Loucy (cell line): ENCODE measurements at regions not wholly inside any gene's neighbourhood (a gene's known extent, or its start where the extent isn't known, plus 50 kb on each side); places are given as distances from the start of the nearest gene placed in this dataset.

Experiments
- H2AFZ ChIP-seq: fragments of 200-600 bp; sonication (generic); 2 replicates; pipeline ENCODE4 v1.6.0; 2016; ENCODE audit warnings: antibody characterized with exemption, mild to moderate bottlenecking, low read length, moderate library complexity
- H3F3A ChIP-seq: fragments of 200-600 bp; 2 replicates; pipeline ENCODE4 v1.6.0; 2016; ENCODE audit warnings: antibody characterized with exemption, low read depth, mild to moderate bottlenecking
- H3K27me3 ChIP-seq: fragments of 200-600 bp; sonication (generic); 2 replicates; pipeline ENCODE4 v1.6.1; 2014; ENCODE audit warnings: low read length, mild to moderate bottlenecking; ENCODE audit not compliant: insufficient read depth, poor library complexity, severe bottlenecking
- H3K36me3 ChIP-seq: fragments of 200-600 bp; sonication (generic); 2 replicates; pipeline ENCODE4 v1.6.1; 2016; ENCODE audit warnings: low read length; ENCODE audit not compliant: insufficient read depth
- H3K4me1 ChIP-seq: fragments of 200-600 bp; sonication (generic); 2 replicates; pipeline ENCODE4 v1.5.1; 2014; ENCODE audit warnings: low read length, mild to moderate bottlenecking; ENCODE audit not compliant: insufficient read depth, poor library complexity, severe bottlenecking
- H3K4me2 ChIP-seq: fragments of 200-600 bp; sonication (generic); 2 replicates; pipeline ENCODE4 v1.6.0; 2014; ENCODE audit warnings: antibody characterized with exemption, low read length, low read depth, mild to moderate bottlenecking; ENCODE audit not compliant: poor library complexity, severe bottlenecking
- H3K4me3 ChIP-seq: fragments of 200-600 bp; sonication (generic); 2 replicates; pipeline ENCODE4 v1.5.1; 2014; ENCODE audit warnings: low read length, mild to moderate bottlenecking, mixed read lengths; ENCODE audit not compliant: poor library complexity, severe bottlenecking
- H3K79me2 ChIP-seq: fragments of 200-600 bp; sonication (generic); 2 replicates; pipeline ENCODE4 v1.6.1; 2014; ENCODE audit warnings: low read length; ENCODE audit not compliant: insufficient read depth
- H3K9ac ChIP-seq: fragments of 200-600 bp; sonication (generic); 2 replicates; pipeline ENCODE4 v1.6.0; 2014; ENCODE audit warnings: mild to moderate bottlenecking, low read depth, low read length, moderate library complexity; ENCODE audit not compliant: poor library complexity, severe bottlenecking
- H3K9me2 ChIP-seq: fragments of 200-600 bp; sonication (generic); replicated peaks from 2 replicates; pipeline ENCODE4 v1.6.1; 2016; ENCODE audit warnings: low read depth, low read length, mixed read lengths
- H3K9me3 ChIP-seq: fragments of 200-600 bp; sonication (generic); 2 replicates; pipeline ENCODE4 v1.6.1; 2014; ENCODE audit warnings: mild to moderate bottlenecking, antibody characterized with exemption, low read length, low read depth; ENCODE audit not compliant: insufficient read depth
- H4K20me1 ChIP-seq: fragments of 200-600 bp; sonication (generic); 2 replicates; pipeline ENCODE4 v1.6.0; 2014; ENCODE audit warnings: antibody characterized with exemption, low read length, mild to moderate bottlenecking; ENCODE audit not compliant: insufficient read depth, poor library complexity, severe bottlenecking
- EZH2phosphoT487 ChIP-seq: fragments of 200-600 bp; IDR thresholded peaks from 2 replicates; pipeline ENCODE4 v1.6.1; 2018; ENCODE audit warnings: antibody characterized with exemption, mild to moderate bottlenecking, moderate library complexity, borderline replicate concordance
- TF ChIP-seq, protein P1 (sequence below): fragments of 200-600 bp; sonication (generic); conservative IDR thresholded peaks from 2 replicates; pipeline ENCODE4 v1.5.1; 2014; ENCODE audit warnings: mild to moderate bottlenecking, antibody characterized with exemption, low read length

DNA sequence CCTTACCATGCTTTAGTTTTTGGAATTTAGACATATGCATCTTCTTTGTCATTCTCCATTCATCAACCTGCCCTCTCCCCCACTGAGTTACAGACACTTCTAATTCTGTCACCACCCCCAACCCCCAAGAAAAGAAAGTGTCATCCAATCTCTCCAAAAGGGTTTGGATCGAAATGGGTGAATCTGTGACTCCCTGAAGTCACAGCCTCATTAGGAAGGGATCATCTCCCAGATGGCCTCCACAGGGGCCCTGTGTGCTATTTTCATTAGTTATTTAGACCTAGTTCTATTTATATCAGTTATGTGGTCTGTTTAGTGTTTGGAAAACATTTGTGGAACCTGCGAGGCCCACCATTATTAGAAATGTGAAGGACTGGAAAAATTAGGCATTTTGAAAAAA is 191.0 kb upstream of the ATP2B1 start:
- no peak overlapping the region for H2AFZ ChIP-seq
- H4K20me1 ChIP-seq, result no peaks in the 10 kb centered on the region
- H3K79me2 ChIP-seq, result no peaks in the 10 kb centered on the region
- TF ChIP-seq, protein P1, sequence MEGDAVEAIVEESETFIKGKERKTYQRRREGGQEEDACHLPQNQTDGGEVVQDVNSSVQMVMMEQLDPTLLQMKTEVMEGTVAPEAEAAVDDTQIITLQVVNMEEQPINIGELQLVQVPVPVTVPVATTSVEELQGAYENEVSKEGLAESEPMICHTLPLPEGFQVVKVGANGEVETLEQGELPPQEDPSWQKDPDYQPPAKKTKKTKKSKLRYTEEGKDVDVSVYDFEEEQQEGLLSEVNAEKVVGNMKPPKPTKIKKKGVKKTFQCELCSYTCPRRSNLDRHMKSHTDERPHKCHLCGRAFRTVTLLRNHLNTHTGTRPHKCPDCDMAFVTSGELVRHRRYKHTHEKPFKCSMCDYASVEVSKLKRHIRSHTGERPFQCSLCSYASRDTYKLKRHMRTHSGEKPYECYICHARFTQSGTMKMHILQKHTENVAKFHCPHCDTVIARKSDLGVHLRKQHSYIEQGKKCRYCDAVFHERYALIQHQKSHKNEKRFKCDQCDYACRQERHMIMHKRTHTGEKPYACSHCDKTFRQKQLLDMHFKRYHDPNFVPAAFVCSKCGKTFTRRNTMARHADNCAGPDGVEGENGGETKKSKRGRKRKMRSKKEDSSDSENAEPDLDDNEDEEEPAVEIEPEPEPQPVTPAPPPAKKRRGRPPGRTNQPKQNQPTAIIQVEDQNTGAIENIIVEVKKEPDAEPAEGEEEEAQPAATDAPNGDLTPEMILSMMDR, result no peak
- no peak for TF ChIP-seq EZH2phosphoT487
- no peak overlapping the region for H3K9ac ChIP-seq
- no peak overlapping the region for H3K4me3 ChIP-seq
- H3K27me3 ChIP-seq, result no peaks in the 10 kb centered on the region
- 0 out of 2 replicates have a peak, but pooled peaks cover 3% of the 10 kb centered on the region for H3K9me2 ChIP-seq
- no peaks in the 10 kb centered on the region for H3K4me1 ChIP-seq
- no peak overlapping the region for H3K4me2 ChIP-seq
- no peaks in the 10 kb centered on the region for H3K36me3 ChIP-seq
- no peaks in the 10 kb centered on the region for H3K9me3 ChIP-seq
- H3F3A ChIP-seq, result no peaks in the 10 kb centered on the region

DNA sequence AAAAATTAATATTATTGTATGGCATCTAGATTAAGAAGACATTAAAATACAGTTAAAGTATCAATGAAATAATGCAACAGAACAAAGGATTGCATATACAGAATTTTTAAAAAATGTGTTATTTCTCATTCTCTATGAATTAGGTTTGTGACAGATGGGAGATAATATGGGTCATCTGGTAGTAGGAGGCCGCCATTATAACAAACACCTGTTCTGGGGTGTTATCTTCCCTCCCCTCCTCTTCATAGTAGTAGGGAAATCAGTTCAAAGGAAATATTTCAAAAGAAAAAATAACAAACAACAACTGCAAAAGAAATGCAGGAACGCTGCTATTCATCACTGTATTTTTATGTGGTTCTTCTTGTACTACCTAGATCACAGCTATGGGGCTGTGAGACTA is 187.0 kb upstream of the ATP2B1 start:
- Histone ChIP-seq H3K4me3 (no peak overlapping the region), H3K9me3 (no peaks in the 10 kb centered on the region), H3F3A (no peaks in the 10 kb centered on the region), H3K27me3 (no peaks in the 10 kb centered on the region), H3K79me2 (no peaks in the 10 kb centered on the region), H3K9me2 (0 out of 2 replicates have a peak, but pooled peaks cover 3% of the 10 kb centered on the region), H4K20me1 (no peaks in the 10 kb centered on the region), H3K36me3 (no peaks in the 10 kb centered on the region), H3K4me1 (no peaks in the 10 kb centered on the region), H3K9ac (no peak overlapping the region), H2AFZ (no peak overlapping the region), H3K4me2 (no peak overlapping the region)
- TF ChIP-seq EZH2phosphoT487, result no peak
- TF ChIP-seq, protein P1, result no peak

DNA sequence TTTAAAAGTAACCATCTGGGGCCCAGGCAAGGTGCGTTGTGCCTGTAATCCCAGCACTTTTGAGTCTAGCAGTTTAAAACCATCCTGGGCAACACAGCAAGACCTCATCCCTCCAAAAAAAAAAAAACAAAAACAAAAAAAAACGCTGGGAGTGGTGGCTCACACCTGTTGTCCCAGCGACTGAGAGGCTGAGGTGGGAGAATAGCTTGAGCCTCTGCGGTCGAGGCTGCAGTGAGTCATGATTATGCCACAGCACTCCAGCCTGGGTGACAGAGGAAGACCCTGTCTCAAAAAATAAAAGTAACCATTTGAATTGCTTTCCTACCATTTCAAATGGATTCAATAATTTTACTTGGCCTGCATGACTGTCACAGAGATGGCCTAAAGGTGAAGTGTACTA is 186.5 kb upstream of the ATP2B1 start:
- Histone ChIP-seq H3K4me2 (no peak overlapping the region), H3K9me3 (no peaks in the 10 kb centered on the region), H3K36me3 (no peaks in the 10 kb centered on the region), H3K4me3 (no peak overlapping the region), H3K4me1 (no peaks in the 10 kb centered on the region), H3K27me3 (no peaks in the 10 kb centered on the region), H4K20me1 (no peaks in the 10 kb centered on the region), H3K9me2 (0 out of 2 replicates have a peak, but pooled peaks cover 3% of the 10 kb centered on the region), H3K9ac (no peak overlapping the region), H3F3A (no peaks in the 10 kb centered on the region), H2AFZ (no peak overlapping the region), H3K79me2 (no peaks in the 10 kb centered on the region)
- no peak for TF ChIP-seq EZH2phosphoT487
- TF ChIP-seq, protein P1, result no peak
